Fibroblast of the aortic adventitia (primary cell): ENCODE measurements at regions not wholly inside any gene's neighbourhood (a gene's known extent, or its start where the extent isn't known, plus 50 kb on each side); places are given as distances from the start of the nearest gene placed in this dataset.
"Not testable (repeated sequence)": the region's sequence is repeated elsewhere in the genome, so short reads cannot be mapped to it uniquely, and the experiment has no call there.

Source experiments
- DNase-seq: peaks from one replicate; pipeline ENCODE4 v3.0.0-alpha.2; 2010; ENCODE audit warnings: low read depth
- H3K4me3 ChIP-seq: 2 replicates; pipeline ENCODE4 v1.5.1; 2011; ENCODE audit warnings: low read depth, mild to moderate bottlenecking, control low read depth, low read length, moderate library complexity
- TF ChIP-seq, protein P1 (sequence below): IDR thresholded peaks from 2 replicates; pipeline ENCODE4 v1.5.1; 2011; ENCODE audit warnings: mild to moderate bottlenecking, low read length, control low read depth, inconsistent platforms; ENCODE audit not compliant: insufficient read depth

- no peak overlapping the region for H3K4me3 ChIP-seq
- TF ChIP-seq, protein P1, sequence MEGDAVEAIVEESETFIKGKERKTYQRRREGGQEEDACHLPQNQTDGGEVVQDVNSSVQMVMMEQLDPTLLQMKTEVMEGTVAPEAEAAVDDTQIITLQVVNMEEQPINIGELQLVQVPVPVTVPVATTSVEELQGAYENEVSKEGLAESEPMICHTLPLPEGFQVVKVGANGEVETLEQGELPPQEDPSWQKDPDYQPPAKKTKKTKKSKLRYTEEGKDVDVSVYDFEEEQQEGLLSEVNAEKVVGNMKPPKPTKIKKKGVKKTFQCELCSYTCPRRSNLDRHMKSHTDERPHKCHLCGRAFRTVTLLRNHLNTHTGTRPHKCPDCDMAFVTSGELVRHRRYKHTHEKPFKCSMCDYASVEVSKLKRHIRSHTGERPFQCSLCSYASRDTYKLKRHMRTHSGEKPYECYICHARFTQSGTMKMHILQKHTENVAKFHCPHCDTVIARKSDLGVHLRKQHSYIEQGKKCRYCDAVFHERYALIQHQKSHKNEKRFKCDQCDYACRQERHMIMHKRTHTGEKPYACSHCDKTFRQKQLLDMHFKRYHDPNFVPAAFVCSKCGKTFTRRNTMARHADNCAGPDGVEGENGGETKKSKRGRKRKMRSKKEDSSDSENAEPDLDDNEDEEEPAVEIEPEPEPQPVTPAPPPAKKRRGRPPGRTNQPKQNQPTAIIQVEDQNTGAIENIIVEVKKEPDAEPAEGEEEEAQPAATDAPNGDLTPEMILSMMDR, result peak; percentile 63
- peak; percentile 57 for DNase-seq
Observed at GRCh38 chr9:6106711-6107339, 91.4 kb upstream of the RANBP6 start.

DNA sequence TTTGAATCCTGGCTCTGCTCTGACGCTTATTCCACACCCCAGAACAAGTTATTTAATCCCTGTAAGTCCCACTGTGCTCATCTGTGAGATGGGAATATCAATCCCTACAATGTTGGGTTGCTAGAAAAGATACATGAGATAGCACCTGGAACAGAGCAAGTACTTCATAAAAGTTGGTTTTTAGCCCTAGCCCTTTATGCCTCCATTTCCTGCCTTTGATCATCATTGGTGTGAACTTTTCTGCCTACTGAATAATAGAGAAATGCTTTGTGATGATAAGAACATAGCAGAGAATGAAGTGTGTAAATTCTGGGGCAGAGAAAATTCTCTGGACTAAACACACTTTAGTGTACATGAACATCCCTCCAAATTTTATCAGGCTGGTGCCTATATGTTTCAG, 90.3 kb upstream of the RANBP6 start:
- TF ChIP-seq, protein P1, result no peak
- DNase-seq, result no peak
- no peak overlapping the region for H3K4me3 ChIP-seq

GRCh38 chr9:6104406-6104805, 89.0 kb upstream of the RANBP6 start:
- not testable (repeated sequence) for DNase-seq

DNA sequence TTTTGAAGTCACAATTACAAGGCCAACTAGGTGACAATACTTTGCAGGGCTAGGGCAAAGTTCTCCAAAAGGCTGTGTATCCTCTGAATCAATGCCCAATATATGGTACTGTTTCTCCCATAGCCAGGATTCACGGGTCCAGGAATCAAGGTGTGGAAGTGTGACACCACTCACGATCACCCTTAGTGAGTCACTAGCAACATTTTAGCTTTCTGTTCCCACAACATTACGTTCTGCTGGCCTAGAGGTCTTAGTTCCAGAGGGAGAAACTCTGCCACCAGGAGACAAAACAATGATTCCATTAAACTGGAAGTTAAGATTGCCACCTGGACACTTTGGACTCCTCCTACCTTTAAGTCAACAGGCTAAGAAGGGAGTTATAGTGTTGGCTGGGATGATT, 88.5 kb upstream of the RANBP6 start:
- not testable (repeated sequence) for H3K4me3 ChIP-seq

More at GRCh38 chr9:6104406-6104805, 89.0 kb upstream of the RANBP6 start:
- not testable (repeated sequence) for H3K4me3 ChIP-seq

GRCh38 chr9:6102336-6102987, 87.0 kb upstream of the RANBP6 start:
- not testable (repeated sequence) for H3K4me3 ChIP-seq
- peak; percentile 48 for DNase-seq

More for the DNA sequence above, 88.5 kb upstream of the RANBP6 start:
- DNase-seq, result not testable (repeated sequence)

DNA sequence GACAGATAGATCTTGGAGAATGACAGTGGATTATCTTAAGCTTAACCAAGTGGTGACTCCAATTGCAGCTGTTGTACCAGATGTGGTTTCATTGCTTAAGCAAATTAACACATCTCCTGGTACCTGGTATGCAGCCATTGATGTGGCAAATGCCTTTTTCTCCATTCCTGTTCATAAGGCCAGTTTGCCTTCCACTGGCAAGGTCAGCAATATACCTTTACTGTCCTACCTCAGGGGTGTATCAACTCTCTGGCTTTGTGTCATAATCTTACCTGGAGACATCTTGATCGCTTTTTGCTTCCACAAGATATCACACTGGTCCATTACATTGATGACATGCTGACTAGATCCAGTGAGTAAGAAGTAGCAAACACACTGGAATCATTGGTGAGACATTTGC, 86.3 kb upstream of the RANBP6 start:
- not testable (repeated sequence) for H3K4me3 ChIP-seq, DNase-seq

- DNase-seq, H3K4me3 ChIP-seq: not testable (repeated sequence)
Observed at GRCh38 chr9:6099346-6099745, 83.9 kb upstream of the RANBP6 start.

- no peak overlapping the region for H3K4me3 ChIP-seq
- TF ChIP-seq, protein P1, result no peak
- peak; percentile 80 for DNase-seq
Observed at GRCh38 chr9:6098431-6098830, 83.0 kb upstream of the RANBP6 start.

- peak; percentile 93 for DNase-seq
- no peak overlapping the region for H3K4me3 ChIP-seq
Observed at GRCh38 chr9:6096821-6097220, 81.4 kb upstream of the RANBP6 start.

More at GRCh38 chr9:6096821-6097220, 81.4 kb upstream of the RANBP6 start:
- TF ChIP-seq, protein P1, result no peak
